HEK293 (cell line): ENCODE measurements at regions not wholly inside any gene's neighbourhood (a gene's known extent, or its start where the extent isn't known, plus 50 kb on each side); places are given as distances from the start of the nearest gene placed in this dataset.

Source experiments
- CTCF ChIA-PET: fragments of 350-600 bp; formaldehyde crosslinking; extraction: SDS; loops from one replicate; lab custom pipeline; 2021; ENCODE audit warnings: antibody characterized with exemption; lab: Yijun Ruan, JAX
- POLR2A ChIA-PET: fragments of 300-600 bp; formaldehyde crosslinking; extraction: SDS; loops from one replicate; lab custom pipeline; 2020; ENCODE audit warnings: antibody characterized with exemption, inconsistent platforms; lab: Yijun Ruan, JAX
- H3K27ac ChIP-seq: fragments of 200-500 bp; sonication (Bioruptor generic); 2 replicates; pipeline ENCODE4 v1.5.1; 2014; ENCODE audit warnings: low read depth, low read length, control low read depth, inconsistent platforms; ENCODE audit errors: extremely low read depth
- H3K36me3 ChIP-seq, 2 experiments: fragments of 200-500 bp in 1 of 2; sonication (Bioruptor generic) in 1 of 2; 1 replicate in 1 of 2; 2 replicates in 1 of 2; pipeline ENCODE4 v1.5.1; 2014 to 2017; ENCODE audit warnings: inconsistent platforms in 2 of 2, low read length in 2 of 2; ENCODE audit not compliant: control insufficient read depth in 2 of 2, insufficient read depth in 1 of 2
- H3K4me1 ChIP-seq: fragments of 200-500 bp; sonication (Bioruptor generic); 2 replicates; pipeline ENCODE4 v1.5.1; 2014; ENCODE audit warnings: mild to moderate bottlenecking, low read length, inconsistent platforms; ENCODE audit not compliant: control insufficient read depth, insufficient read depth
- H3K4me3 ChIP-seq: 2 replicates; pipeline ENCODE4 v1.5.1; 2011; ENCODE audit warnings: low read depth, mild to moderate bottlenecking, control low read depth, low read length, moderate library complexity
- H3K9me3 ChIP-seq: fragments of 200-500 bp; sonication (Bioruptor generic); 2 replicates; pipeline ENCODE4 v1.5.1; 2014; ENCODE audit warnings: low read depth, low read length, inconsistent platforms; ENCODE audit not compliant: control insufficient read depth, insufficient read depth
- ZFP37 ChIP-seq: fragments of 450-650 bp; formaldehyde crosslinking; IDR thresholded peaks from 2 replicates; pipeline ENCODE4 v1.5.1; 2016; ENCODE audit warnings: missing biosample characterization, missing genetic modification characterization
- ZNF140 ChIP-seq: fragments of 450-650 bp; formaldehyde crosslinking; IDR thresholded peaks from 2 replicates; pipeline ENCODE4 v1.5.1; 2016; ENCODE audit warnings: missing biosample characterization, missing genetic modification characterization
- ZNF423 ChIP-seq: fragments of 450-650 bp; formaldehyde crosslinking; IDR thresholded peaks from 2 replicates; pipeline ENCODE4 v1.5.1; 2016; ENCODE audit warnings: missing biosample characterization, missing genetic modification characterization
- ZNF433 ChIP-seq: fragments of 450-650 bp; formaldehyde crosslinking; IDR thresholded peaks from 2 replicates; pipeline ENCODE4 v1.5.1; 2016; ENCODE audit warnings: missing biosample characterization, missing genetic modification characterization, low read depth
- ZNF544 ChIP-seq: fragments of 450-650 bp; formaldehyde crosslinking; IDR thresholded peaks from 2 replicates; pipeline ENCODE4 v1.5.0; 2017; ENCODE audit warnings: missing biosample characterization, missing genetic modification characterization
- ZNF555 ChIP-seq: fragments of 450-650 bp; formaldehyde crosslinking; conservative IDR thresholded peaks from 2 replicates; pipeline ENCODE4 v1.5.1; 2017; ENCODE audit warnings: missing biosample characterization, mild to moderate bottlenecking, missing genetic modification characterization, inconsistent platforms
- ZNF626 ChIP-seq: fragments of 450-650 bp; sonication (Bioruptor Pico); formaldehyde crosslinking; IDR thresholded peaks from 2 replicates; pipeline ENCODE4 v1.5.1; 2018; ENCODE audit warnings: missing biosample characterization, missing genetic modification characterization, inconsistent platforms
- ZNF76 ChIP-seq: fragments of 450-650 bp; formaldehyde crosslinking; IDR thresholded peaks from 2 replicates; pipeline ENCODE4; 2016; ENCODE audit warnings: low read depth, missing biosample characterization, missing genetic modification characterization, borderline replicate concordance
- ZNF837 ChIP-seq: fragments of 450-650 bp; formaldehyde crosslinking; IDR thresholded peaks from 2 replicates; pipeline ENCODE4 v1.5.1; 2016; ENCODE audit warnings: missing biosample characterization, missing genetic modification characterization
- ZSCAN16 ChIP-seq: fragments of 450-650 bp; formaldehyde crosslinking; IDR thresholded peaks from 2 replicates; pipeline ENCODE4 v1.5.1; 2016; ENCODE audit warnings: missing biosample characterization, missing genetic modification characterization
- TF ChIP-seq, protein P1 (sequence below): fragments of 450-650 bp; formaldehyde crosslinking; conservative IDR thresholded peaks from 2 replicates; pipeline ENCODE4 v1.5.1; 2016; ENCODE audit warnings: low read depth, missing biosample characterization, missing genetic modification characterization
- TF ChIP-seq, protein P2 (sequence below): IDR thresholded peaks from 2 replicates; pipeline ENCODE4 v1.6.1; 2011; ENCODE audit warnings: mild to moderate bottlenecking, low read depth, low read length, borderline replicate concordance
- TF ChIP-seq, protein P3 (sequence below): fragments of 450-650 bp; formaldehyde crosslinking; IDR thresholded peaks from 2 replicates; pipeline ENCODE4 v1.5.1; 2016; ENCODE audit warnings: missing biosample characterization, missing genetic modification characterization
- TF ChIP-seq, protein P4 (sequence below): fragments of 450-650 bp; formaldehyde crosslinking; IDR thresholded peaks from 2 replicates; pipeline ENCODE4 v1.5.1; 2016; ENCODE audit warnings: missing biosample characterization, missing genetic modification characterization
- TF ChIP-seq, protein P5 (sequence below): fragments of 450-650 bp; formaldehyde crosslinking; IDR thresholded peaks from 2 replicates; pipeline ENCODE4 v1.5.1; 2016; ENCODE audit warnings: missing biosample characterization, missing genetic modification characterization
- TF ChIP-seq, protein P6 (sequence below): fragments of 450-650 bp; formaldehyde crosslinking; IDR thresholded peaks from 2 replicates; pipeline ENCODE4 v1.5.1; 2016; ENCODE audit warnings: missing biosample characterization, missing genetic modification characterization, low read depth
- TF ChIP-seq, protein P7 (sequence below): fragments of 450-650 bp; formaldehyde crosslinking; IDR thresholded peaks from 2 replicates; pipeline ENCODE4 v1.5.1; 2016; ENCODE audit warnings: missing biosample characterization, missing genetic modification characterization

DNA sequence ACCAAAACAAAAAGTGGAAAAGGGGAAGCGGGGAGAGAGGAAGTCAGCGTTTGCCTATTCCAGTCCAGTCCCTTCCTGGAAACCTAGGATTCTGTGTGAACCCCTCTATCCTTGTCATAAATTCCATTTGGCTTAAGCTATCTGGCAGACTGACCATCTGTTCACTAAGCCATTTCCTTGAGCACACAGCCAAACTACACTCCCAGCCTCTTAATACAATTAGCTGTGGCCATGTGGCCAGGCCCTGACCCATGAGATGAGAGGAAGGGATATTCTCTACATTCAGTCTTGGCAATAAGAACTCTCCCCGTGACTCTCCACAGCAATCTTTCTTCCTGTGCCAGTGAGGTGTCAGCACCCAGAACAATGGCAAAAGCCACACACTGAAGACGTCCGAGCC is 424.8 kb downstream of the TLE1 start:
- TF ChIP-seq ZNF76 (tag by site-specific recombination) = no peak
- TF ChIP-seq ZNF423 (tag by site-specific recombination) = no peak
- TF ChIP-seq, protein P1, sequence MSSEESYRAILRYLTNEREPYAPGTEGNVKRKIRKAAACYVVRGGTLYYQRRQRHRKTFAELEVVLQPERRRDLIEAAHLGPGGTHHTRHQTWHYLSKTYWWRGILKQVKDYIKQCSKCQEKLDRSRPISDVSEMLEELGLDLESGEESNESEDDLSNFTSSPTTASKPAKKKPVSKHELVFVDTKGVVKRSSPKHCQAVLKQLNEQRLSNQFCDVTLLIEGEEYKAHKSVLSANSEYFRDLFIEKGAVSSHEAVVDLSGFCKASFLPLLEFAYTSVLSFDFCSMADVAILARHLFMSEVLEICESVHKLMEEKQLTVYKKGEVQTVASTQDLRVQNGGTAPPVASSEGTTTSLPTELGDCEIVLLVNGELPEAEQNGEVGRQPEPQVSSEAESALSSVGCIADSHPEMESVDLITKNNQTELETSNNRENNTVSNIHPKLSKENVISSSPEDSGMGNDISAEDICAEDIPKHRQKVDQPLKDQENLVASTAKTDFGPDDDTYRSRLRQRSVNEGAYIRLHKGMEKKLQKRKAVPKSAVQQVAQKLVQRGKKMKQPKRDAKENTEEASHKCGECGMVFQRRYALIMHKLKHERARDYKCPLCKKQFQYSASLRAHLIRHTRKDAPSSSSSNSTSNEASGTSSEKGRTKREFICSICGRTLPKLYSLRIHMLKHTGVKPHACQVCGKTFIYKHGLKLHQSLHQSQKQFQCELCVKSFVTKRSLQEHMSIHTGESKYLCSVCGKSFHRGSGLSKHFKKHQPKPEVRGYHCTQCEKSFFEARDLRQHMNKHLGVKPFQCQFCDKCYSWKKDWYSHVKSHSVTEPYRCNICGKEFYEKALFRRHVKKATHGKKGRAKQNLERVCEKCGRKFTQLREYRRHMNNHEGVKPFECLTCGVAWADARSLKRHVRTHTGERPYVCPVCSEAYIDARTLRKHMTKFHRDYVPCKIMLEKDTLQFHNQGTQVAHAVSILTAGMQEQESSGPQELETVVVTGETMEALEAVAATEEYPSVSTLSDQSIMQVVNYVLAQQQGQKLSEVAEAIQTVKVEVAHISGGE = no peak
- TF ChIP-seq, protein P2, sequence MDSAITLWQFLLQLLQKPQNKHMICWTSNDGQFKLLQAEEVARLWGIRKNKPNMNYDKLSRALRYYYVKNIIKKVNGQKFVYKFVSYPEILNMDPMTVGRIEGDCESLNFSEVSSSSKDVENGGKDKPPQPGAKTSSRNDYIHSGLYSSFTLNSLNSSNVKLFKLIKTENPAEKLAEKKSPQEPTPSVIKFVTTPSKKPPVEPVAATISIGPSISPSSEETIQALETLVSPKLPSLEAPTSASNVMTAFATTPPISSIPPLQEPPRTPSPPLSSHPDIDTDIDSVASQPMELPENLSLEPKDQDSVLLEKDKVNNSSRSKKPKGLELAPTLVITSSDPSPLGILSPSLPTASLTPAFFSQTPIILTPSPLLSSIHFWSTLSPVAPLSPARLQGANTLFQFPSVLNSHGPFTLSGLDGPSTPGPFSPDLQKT = no peak
- TF ChIP-seq ZNF140 (tag by site-specific recombination) = no peak
- TF ChIP-seq ZNF837 (tag by site-specific recombination) = no peak
- no peak for TF ChIP-seq ZNF433
- TF ChIP-seq, protein P3, sequence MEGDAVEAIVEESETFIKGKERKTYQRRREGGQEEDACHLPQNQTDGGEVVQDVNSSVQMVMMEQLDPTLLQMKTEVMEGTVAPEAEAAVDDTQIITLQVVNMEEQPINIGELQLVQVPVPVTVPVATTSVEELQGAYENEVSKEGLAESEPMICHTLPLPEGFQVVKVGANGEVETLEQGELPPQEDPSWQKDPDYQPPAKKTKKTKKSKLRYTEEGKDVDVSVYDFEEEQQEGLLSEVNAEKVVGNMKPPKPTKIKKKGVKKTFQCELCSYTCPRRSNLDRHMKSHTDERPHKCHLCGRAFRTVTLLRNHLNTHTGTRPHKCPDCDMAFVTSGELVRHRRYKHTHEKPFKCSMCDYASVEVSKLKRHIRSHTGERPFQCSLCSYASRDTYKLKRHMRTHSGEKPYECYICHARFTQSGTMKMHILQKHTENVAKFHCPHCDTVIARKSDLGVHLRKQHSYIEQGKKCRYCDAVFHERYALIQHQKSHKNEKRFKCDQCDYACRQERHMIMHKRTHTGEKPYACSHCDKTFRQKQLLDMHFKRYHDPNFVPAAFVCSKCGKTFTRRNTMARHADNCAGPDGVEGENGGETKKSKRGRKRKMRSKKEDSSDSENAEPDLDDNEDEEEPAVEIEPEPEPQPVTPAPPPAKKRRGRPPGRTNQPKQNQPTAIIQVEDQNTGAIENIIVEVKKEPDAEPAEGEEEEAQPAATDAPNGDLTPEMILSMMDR = no peak
- TF ChIP-seq, protein P4, sequence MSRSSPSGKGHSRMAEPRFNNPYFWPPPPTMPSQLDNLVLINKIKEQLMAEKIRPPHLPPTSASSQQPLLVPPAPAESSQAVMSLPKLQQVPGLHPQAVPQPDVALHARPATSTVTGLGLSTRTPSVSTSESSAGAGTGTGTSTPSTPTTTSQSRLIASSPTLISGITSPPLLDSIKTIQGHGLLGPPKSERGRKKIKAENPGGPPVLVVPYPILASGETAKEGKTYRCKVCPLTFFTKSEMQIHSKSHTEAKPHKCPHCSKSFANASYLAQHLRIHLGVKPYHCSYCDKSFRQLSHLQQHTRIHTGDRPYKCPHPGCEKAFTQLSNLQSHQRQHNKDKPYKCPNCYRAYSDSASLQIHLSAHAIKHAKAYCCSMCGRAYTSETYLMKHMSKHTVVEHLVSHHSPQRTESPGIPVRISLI = no peak
- TF ChIP-seq, protein P5, sequence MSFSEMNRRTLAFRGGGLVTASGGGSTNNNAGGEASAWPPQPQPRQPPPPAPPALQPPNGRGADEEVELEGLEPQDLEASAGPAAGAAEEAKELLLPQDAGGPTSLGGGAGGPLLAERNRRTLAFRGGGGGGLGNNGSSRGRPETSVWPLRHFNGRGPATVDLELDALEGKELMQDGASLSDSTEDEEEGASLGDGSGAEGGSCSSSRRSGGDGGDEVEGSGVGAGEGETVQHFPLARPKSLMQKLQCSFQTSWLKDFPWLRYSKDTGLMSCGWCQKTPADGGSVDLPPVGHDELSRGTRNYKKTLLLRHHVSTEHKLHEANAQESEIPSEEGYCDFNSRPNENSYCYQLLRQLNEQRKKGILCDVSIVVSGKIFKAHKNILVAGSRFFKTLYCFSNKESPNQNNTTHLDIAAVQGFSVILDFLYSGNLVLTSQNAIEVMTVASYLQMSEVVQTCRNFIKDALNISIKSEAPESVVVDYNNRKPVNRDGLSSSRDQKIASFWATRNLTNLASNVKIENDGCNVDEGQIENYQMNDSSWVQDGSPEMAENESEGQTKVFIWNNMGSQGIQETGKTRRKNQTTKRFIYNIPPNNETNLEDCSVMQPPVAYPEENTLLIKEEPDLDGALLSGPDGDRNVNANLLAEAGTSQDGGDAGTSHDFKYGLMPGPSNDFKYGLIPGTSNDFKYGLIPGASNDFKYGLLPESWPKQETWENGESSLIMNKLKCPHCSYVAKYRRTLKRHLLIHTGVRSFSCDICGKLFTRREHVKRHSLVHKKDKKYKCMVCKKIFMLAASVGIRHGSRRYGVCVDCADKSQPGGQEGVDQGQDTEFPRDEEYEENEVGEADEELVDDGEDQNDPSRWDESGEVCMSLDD = no peak
- TF ChIP-seq, protein P6, sequence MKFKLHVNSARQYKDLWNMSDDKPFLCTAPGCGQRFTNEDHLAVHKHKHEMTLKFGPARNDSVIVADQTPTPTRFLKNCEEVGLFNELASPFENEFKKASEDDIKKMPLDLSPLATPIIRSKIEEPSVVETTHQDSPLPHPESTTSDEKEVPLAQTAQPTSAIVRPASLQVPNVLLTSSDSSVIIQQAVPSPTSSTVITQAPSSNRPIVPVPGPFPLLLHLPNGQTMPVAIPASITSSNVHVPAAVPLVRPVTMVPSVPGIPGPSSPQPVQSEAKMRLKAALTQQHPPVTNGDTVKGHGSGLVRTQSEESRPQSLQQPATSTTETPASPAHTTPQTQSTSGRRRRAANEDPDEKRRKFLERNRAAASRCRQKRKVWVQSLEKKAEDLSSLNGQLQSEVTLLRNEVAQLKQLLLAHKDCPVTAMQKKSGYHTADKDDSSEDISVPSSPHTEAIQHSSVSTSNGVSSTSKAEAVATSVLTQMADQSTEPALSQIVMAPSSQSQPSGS (tag by site-specific recombination) = no peak
- no peak for TF ChIP-seq ZNF626 (tag by site-specific recombination)
- TF ChIP-seq ZNF544 (tag by site-specific recombination) = no peak
- TF ChIP-seq ZFP37 (tag by site-specific recombination) = no peak
- TF ChIP-seq ZNF555 = no peak
- no peak for TF ChIP-seq ZSCAN16
- TF ChIP-seq, protein P7, sequence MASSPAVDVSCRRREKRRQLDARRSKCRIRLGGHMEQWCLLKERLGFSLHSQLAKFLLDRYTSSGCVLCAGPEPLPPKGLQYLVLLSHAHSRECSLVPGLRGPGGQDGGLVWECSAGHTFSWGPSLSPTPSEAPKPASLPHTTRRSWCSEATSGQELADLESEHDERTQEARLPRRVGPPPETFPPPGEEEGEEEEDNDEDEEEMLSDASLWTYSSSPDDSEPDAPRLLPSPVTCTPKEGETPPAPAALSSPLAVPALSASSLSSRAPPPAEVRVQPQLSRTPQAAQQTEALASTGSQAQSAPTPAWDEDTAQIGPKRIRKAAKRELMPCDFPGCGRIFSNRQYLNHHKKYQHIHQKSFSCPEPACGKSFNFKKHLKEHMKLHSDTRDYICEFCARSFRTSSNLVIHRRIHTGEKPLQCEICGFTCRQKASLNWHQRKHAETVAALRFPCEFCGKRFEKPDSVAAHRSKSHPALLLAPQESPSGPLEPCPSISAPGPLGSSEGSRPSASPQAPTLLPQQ (tag by site-specific recombination) = no peak
- no peak overlapping the region for H3K27ac ChIP-seq
- H3K36me3 ChIP-seq = no peaks in the 10 kb centered on the region
- CTCF ChIA-PET = interaction anchor here (0.8 kb wide), 1 partner anchor 43 kb away, joined by 4 read pairs; no protein-coding TSS in a partner anchor
- no peak overlapping the region for H3K4me3 ChIP-seq
- no peaks in the 10 kb centered on the region for H3K4me1 ChIP-seq
- POLR2A ChIA-PET = no interaction called here
- no peaks in the 10 kb centered on the region for H3K9me3 ChIP-seq
